Psoas muscle (tissue), 7 donors: ENCODE measurements at regions not wholly inside any gene's neighbourhood (a gene's known extent, or its start where the extent isn't known, plus 50 kb on each side); places are given as distances from the start of the nearest gene placed in this dataset.

Experiments
- ATAC-seq, 4 donors: fragments of 200-7000 bp; cut with Tn5 transposase; one replicate each; pipeline ENCODE4 v1.9.1; 2020; ENCODE audit warnings: moderate library complexity in 3 of 4, mild to moderate bottlenecking in 2 of 4
- DNase-seq, 2 donors: peaks; one replicate each; pipeline ENCODE4 v3.0.0-alpha.2; 2020
- H3K27ac ChIP-seq: fragments of 200-600 bp; one replicate; pipeline ENCODE4 v1.8.0; 2022
- H3K27me3 ChIP-seq, 3 donors: fragments of 200-600 bp in 1 of 3; one replicate each; pipeline versions ENCODE4 v1.6.1 to v1.8.0; 2013 to 2022; ENCODE audit warnings: low read length in 2 of 3, mild to moderate bottlenecking in 2 of 3, moderate library complexity in 1 of 3; ENCODE audit not compliant: insufficient read depth in 3 of 3
- H3K36me3 ChIP-seq, 2 donors: fragments of 200-600 bp in 1 of 2; one replicate each; pipeline versions ENCODE4 v1.6.1 to v1.8.0; 2013 to 2022; ENCODE audit warnings: low read depth in 1 of 2, mild to moderate bottlenecking in 1 of 2, moderate library complexity in 1 of 2; ENCODE audit not compliant: insufficient read depth in 1 of 2
- H3K4me1 ChIP-seq: fragments of 200-600 bp; one replicate; pipeline ENCODE4 v1.8.0; 2022
- H3K4me3 ChIP-seq: fragments of 200-600 bp; one replicate; pipeline ENCODE4 v1.8.0; 2022; ENCODE audit warnings: mild to moderate bottlenecking
- H3K9me3 ChIP-seq: fragments of 200-600 bp; one replicate; pipeline ENCODE4 v1.8.0; 2022
- CTCF ChIP-seq: fragments of 200-600 bp; IDR thresholded peaks from one replicate; pipeline ENCODE4 v1.8.0; 2022; ENCODE audit warnings: antibody characterized with exemption
- WGBS, 3 donors: extraction: QIAGEN DNeasy Blood & Tissue Kit; methylation state at CpG; one replicate each; pipeline versions ENCODE4 v1.1.6 to v1.1.7; 2013; 5-methylcytosine and 5-hydroxymethylcytosine counted together
- intact Hi-C, 2 donors: fragments of 100-400 bp; cut with DNase I; formaldehyde crosslinking; loops; one replicate each; pipeline versions ENCODE4 v1.11.0 to v1.14.2; 2022
- donor health status: healthy with polysubstance abuse.
- donor health status: DM: no; HTN: no; CAD: no; lungs with moderate emphysema.
- donor health status: Bipolar disorder and iron deficiency.
- donor health status: healthy.
- donor health status: DM: yes; HTN: yes; CAD: no.
- donor health status: DM: no; HTN: no; CAD: no.
- donor health status: DM: yes; HTN: yes; CAD: no.

GRCh38 chr20:16970776-16971175 is 222.6 kb downstream of the OTOR start:
- DNase-seq (no peak), ATAC-seq (no peak)
- Histone ChIP-seq H3K9me3 (no peaks in the 10 kb centered on the region), H3K4me3 (no peak overlapping the region), H3K36me3 (no peaks in the 10 kb centered on the region), H3K27me3 (no peaks in the 10 kb centered on the region), H3K4me1 (no peaks in the 10 kb centered on the region), H3K27ac (no peak overlapping the region)
- intact Hi-C loops, result no loop called here
- WGBS, 3 donors, result 26 to 53% (median 29%) methylated on average over 3 of the region's 3 CpGs
- TF ChIP-seq CTCF, result no peak

- H3K4me1 ChIP-seq, result no peaks in the 10 kb centered on the region
- DNase-seq (no peak), ATAC-seq (no peak)
- no peaks in the 10 kb centered on the region for H3K9me3 ChIP-seq
- no peaks in the 10 kb centered on the region for H3K36me3 ChIP-seq
- no peak overlapping the region for H3K27ac ChIP-seq
- intact Hi-C loops, result no loop called here
- TF ChIP-seq CTCF, result no peak
- H3K4me3 ChIP-seq, result no peak overlapping the region
- H3K27me3 ChIP-seq, result no peaks in the 10 kb centered on the region
- 94 to 96% (median 96%) methylated on average over 20 of the region's 20 CpGs for WGBS, 3 donors
Measured at GRCh38 chr20:16974080-16974854, 226.1 kb downstream of the OTOR start.

GRCh38 chr20:16974855-16975162 is 226.7 kb downstream of the OTOR start:
- no peak for DNase-seq
- H3K36me3 ChIP-seq, result no peaks in the 10 kb centered on the region
- TF ChIP-seq CTCF, result no peak
- no peaks in the 10 kb centered on the region for H3K4me1 ChIP-seq
- 90 to 93% (median 91%) methylated on average over 13 to 14 of the region's 14 CpGs for WGBS, 3 donors
- no peaks in the 10 kb centered on the region for H3K27me3 ChIP-seq
- no peaks in the 10 kb centered on the region for H3K9me3 ChIP-seq
- no peak overlapping the region for H3K27ac ChIP-seq
- no peak overlapping the region for H3K4me3 ChIP-seq
- intact Hi-C loops, result no loop called here
- no peak for ATAC-seq

- H3K27ac ChIP-seq, result no peak overlapping the region
- H3K4me1 ChIP-seq, result no peaks in the 10 kb centered on the region
- WGBS, 3 donors, result 67 to 80% (median 74%) methylated on average over 12 of the region's 12 CpGs
- no peak overlapping the region for H3K4me3 ChIP-seq
- no peak for ATAC-seq
- no peaks in the 10 kb centered on the region for H3K36me3 ChIP-seq
- DNase-seq, result no peak
- no peak for TF ChIP-seq CTCF
- intact Hi-C loops, result no loop called here
- no peaks in the 10 kb centered on the region for H3K9me3 ChIP-seq
- no peaks in the 10 kb centered on the region for H3K27me3 ChIP-seq
Measured at GRCh38 chr20:16975682-16976081, 227.5 kb downstream of the OTOR start.

GRCh38 chr20:16978497-16978896 is 230.3 kb downstream of the OTOR start:
- intact Hi-C loops, result no loop called here
- Histone ChIP-seq H3K4me3 (no peak overlapping the region), H3K36me3 (no peaks in the 10 kb centered on the region), H3K9me3 (no peaks in the 10 kb centered on the region), H3K4me1 (no peaks in the 10 kb centered on the region), H3K27me3 (no peaks in the 10 kb centered on the region), H3K27ac (no peak overlapping the region)
- no peak for TF ChIP-seq CTCF
- no peak for ATAC-seq
- DNase-seq, result no peak
- 71 to 81% (median 80%) methylated on average over 1 of the region's 1 CpG for WGBS, 3 donors
